Skin of body (tissue), 1 donor: ENCODE measurements at regions not wholly inside any gene's neighbourhood (a gene's known extent, or its start where the extent isn't known, plus 50 kb on each side); places are given as distances from the start of the nearest gene placed in this dataset.

Experiments used
- DNase-seq: peaks from one replicate; lab custom pipeline; 2025; lab: John Stamatoyannopoulos, UW

- DNase-seq = no peak
These were observed 53.4 kb upstream of the DLK1 start for GRCh38 chr14:100673085-100673806.

- DNase-seq = no peak
These were observed 52.9 kb upstream of the DLK1 start for GRCh38 chr14:100673807-100674154.

DNA sequence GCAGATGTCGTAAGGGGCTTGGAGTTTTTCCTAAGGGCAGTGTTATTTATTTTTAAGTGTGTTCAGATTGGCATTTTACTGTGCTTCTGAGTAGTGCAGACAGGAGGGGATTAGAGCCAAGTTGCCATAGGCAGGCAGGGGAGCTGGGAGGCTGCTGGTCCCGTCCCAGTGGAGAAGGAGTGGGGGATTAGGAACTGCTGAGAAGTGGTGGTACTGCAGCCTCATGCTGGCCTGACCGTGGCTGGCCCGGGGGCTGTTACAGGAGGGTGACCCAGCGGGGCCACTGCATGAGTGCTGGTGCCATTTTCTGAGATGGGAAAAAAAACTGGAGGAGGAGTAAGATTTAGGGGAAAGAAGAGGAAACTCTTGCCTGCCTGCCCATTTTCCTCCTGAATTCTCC is 52.3 kb upstream of the DLK1 start:
- no peak for DNase-seq

GRCh38 chr14:100674897-100675619 is 51.6 kb upstream of the DLK1 start:
- no peak for DNase-seq

- no peak for DNase-seq
These were observed 50.7 kb upstream of the DLK1 start for GRCh38 chr14:100675699-100676684.
